ENCODE measurements at regions not wholly inside any gene's neighbourhood (a gene's known extent, or its start where the extent isn't known, plus 50 kb on each side); places are given as distances from the start of the nearest gene placed in this dataset.

- no peaks in the 10 kb centered on the region for H3K27me3 ChIP-seq (replicated peaks in 1 of 2; ENCODE audit: control insufficient read depth in 2 of 2, insufficient read depth in 2 of 2, low read length in 1 of 2)
- no peak overlapping the region for H3K27ac ChIP-seq (ENCODE audit: control insufficient read depth, insufficient read depth)
- FAIRE-seq (no peak), DNase-seq (ENCODE audit: low read depth, low spot score) (no peak), ATAC-seq (no peak)
- POLR2A ChIA-PET: no interaction called here
- CTCF ChIA-PET: no interaction called here
- H3K9me3 ChIP-seq (replicated peaks; ENCODE audit: control insufficient read depth, insufficient read depth, low read length): no peaks in the 10 kb centered on the region
- no peak overlapping the region for H3K4me3 ChIP-seq
- BruUV-seq (replicated peaks): no TSS peak
- WGBS (ENCODE audit: insufficient coverage, insufficient replicate concordance, low lambda C conversion rate, missing lambda C conversion rate): 28% methylated on average over 10 of the region's 10 CpGs
- TF ChIP-seq RAD51 (IDR thresholded peaks at IDR 0.05): no peak
- no peak for TF ChIP-seq NFXL1 (IDR thresholded peaks at IDR 0.05; ENCODE audit: borderline replicate concordance)
- TF ChIP-seq RBBP5 (conservative IDR thresholded peaks at IDR 0.05): no peak
- TF ChIP-seq STAT1 (conservative IDR thresholded peaks at IDR 0.05): no peak
- TF ChIP-seq REST (IDR thresholded peaks at IDR 0.05; ENCODE audit: low read depth, low read length): no peak
- TF ChIP-seq ETV6 (conservative IDR thresholded peaks at IDR 0.05 in 1 of 2, IDR thresholded peaks at IDR 0.05 in 1 of 2; ENCODE audit: borderline replicate concordance in 1 of 2, low read depth in 1 of 2): no peak
- TF ChIP-seq HDGF (IDR thresholded peaks at IDR 0.05): no peak
- TF ChIP-seq BMI1 (IDR thresholded peaks at IDR 0.05; ENCODE audit: borderline replicate concordance): no peak
- no peaks in the 10 kb centered on the region for H4K20me1 ChIP-seq (ENCODE audit: control insufficient read depth, insufficient read depth)
- H3K4me2 ChIP-seq (ENCODE audit: control insufficient read depth, insufficient read depth): no peak overlapping the region
- RAD21 ChIA-PET (ENCODE audit: unreplicated experiment): no interaction called here
- no peaks in the 10 kb centered on the region for H3K79me2 ChIP-seq (ENCODE audit: control insufficient read depth, insufficient read depth, low read length)
- in situ Hi-C loops (cut with MboI) (no loop called here), intact Hi-C loops (cut with micrococcal nuclease; ENCODE audit: unreplicated experiment) (no loop called here)
- no peaks in the 10 kb centered on the region for H3K36me3 ChIP-seq (ENCODE audit: control insufficient read depth in 2 of 2, insufficient read depth in 2 of 2, low read length in 1 of 2)
- no peak overlapping the region for H3K9ac ChIP-seq (ENCODE audit: control insufficient read depth, insufficient read depth, low read length)
- SMC1A ChIA-PET (ENCODE audit: uncharacterized antibody, unreplicated experiment): no interaction called here
- no peak overlapping the region for H2AFZ ChIP-seq (ENCODE audit: control insufficient read depth, low read depth, low read length)
- no peaks in the 10 kb centered on the region for H3K4me1 ChIP-seq (ENCODE audit: control insufficient read depth, insufficient read depth, low read length)
These were observed 247.0 kb downstream of the SPRY2 start for GRCh38 chr13:80093888-80094287.

Data from GM12878 (cell line).